GM19351 (cell line): ENCODE measurements at regions not wholly inside any gene's neighbourhood (a gene's known extent, or its start where the extent isn't known, plus 50 kb on each side); places are given as distances from the start of the nearest gene placed in this dataset.
"Not testable (repeated sequence)": the region's sequence is repeated elsewhere in the genome, so short reads cannot be mapped to it uniquely, and the experiment has no call there.

Experiments used
- ATAC-seq: cut with Tn5 transposase; IDR thresholded peaks from one replicate; pipeline ENCODE4 v1.9.1; 2021; ENCODE audit warnings: mild to moderate bottlenecking, moderate library complexity; ENCODE audit not compliant: unreplicated experiment

- ATAC-seq = no peak
These were observed 173.4 kb downstream of the TMEM200C start for GRCh38 chr18:5721924-5722323.

GRCh38 chr18:5720132-5720531 is 175.2 kb downstream of the TMEM200C start:
- ATAC-seq = no peak

- ATAC-seq = no peak
These were observed 173.5 kb upstream of the EPB41L3 start for GRCh38 chr18:5717256-5717655.

- no peak for ATAC-seq
These were observed 166.9 kb upstream of the EPB41L3 start for GRCh38 chr18:5710676-5711075.

GRCh38 chr18:5710235-5710634 is 166.4 kb upstream of the EPB41L3 start:
- no peak for ATAC-seq

GRCh38 chr18:5709476-5710095 is 165.8 kb upstream of the EPB41L3 start:
- no peak for ATAC-seq

- no peak for ATAC-seq
These were observed 163.8 kb upstream of the EPB41L3 start for GRCh38 chr18:5707586-5707985.

- no peak for ATAC-seq
These were observed 161.6 kb upstream of the EPB41L3 start for GRCh38 chr18:5705393-5705792.

- ATAC-seq = no peak
These were observed 161.1 kb upstream of the EPB41L3 start for GRCh38 chr18:5704847-5705246.

- not testable (repeated sequence) for ATAC-seq
These were observed 158.2 kb upstream of the EPB41L3 start for GRCh38 chr18:5702016-5702415.

GRCh38 chr18:5693699-5694294 is 150.0 kb upstream of the EPB41L3 start:
- no peak for ATAC-seq

GRCh38 chr18:5678779-5679406 is 135.1 kb upstream of the EPB41L3 start:
- no peak for ATAC-seq

GRCh38 chr18:5678278-5678677 is 134.5 kb upstream of the EPB41L3 start:
- ATAC-seq = no peak

GRCh38 chr18:5673616-5674015 is 129.8 kb upstream of the EPB41L3 start:
- ATAC-seq = no peak

GRCh38 chr18:5669585-5669984 is 125.8 kb upstream of the EPB41L3 start:
- no peak for ATAC-seq

GRCh38 chr18:5668087-5668715 is 124.4 kb upstream of the EPB41L3 start:
- no peak for ATAC-seq

- no peak for ATAC-seq
These were observed 123.6 kb upstream of the EPB41L3 start for GRCh38 chr18:5667356-5667755.

- no peak for ATAC-seq
These were observed 118.8 kb upstream of the EPB41L3 start for GRCh38 chr18:5662586-5663090.

- no peak for ATAC-seq
These were observed 117.4 kb upstream of the EPB41L3 start for GRCh38 chr18:5661179-5661578.

GRCh38 chr18:5653802-5654201 is 110.0 kb upstream of the EPB41L3 start:
- no peak for ATAC-seq

GRCh38 chr18:5651736-5652135 is 107.9 kb upstream of the EPB41L3 start:
- no peak for ATAC-seq

- ATAC-seq = no peak
These were observed 105.6 kb upstream of the EPB41L3 start for GRCh38 chr18:5649439-5649838.
